ENCODE measurements at regions not wholly inside any gene's neighbourhood (a gene's known extent, or its start where the extent isn't known, plus 50 kb on each side); places are given as distances from the start of the nearest gene placed in this dataset.

DNA sequence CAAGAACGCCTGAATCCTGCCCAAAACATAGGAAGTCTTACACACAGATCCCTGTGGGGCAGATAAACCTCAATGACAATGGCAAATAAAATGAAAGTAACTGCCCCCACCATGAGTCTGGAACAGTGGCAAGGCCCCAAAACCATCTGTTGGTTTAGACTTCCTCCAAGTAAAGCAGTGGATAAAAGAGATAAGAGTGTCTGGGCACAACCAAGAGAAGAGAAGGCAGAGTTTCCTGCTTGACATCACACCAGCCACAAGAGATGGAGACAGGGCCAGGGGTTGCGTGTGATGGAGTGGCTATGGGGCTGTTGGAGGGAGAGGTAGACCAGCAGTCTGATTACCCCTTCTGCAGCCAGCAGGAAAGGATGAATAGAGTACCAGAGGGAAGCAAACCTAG lies 212.1 kb upstream of the POU3F3 start:
- no peaks in the 10 kb centered on the region for H3K9me3 ChIP-seq (ENCODE audit: low read length)
- H3K36me3 ChIP-seq (ENCODE audit: insufficient read depth, low read length), result no peaks in the 10 kb centered on the region

GRCh38 chr2:104648376-104648775 lies 205.5 kb upstream of the POU3F3 start:
- Histone ChIP-seq H3K4me3 (ENCODE audit: low read depth in 1 of 2, low read length in 2 of 2) (no peak overlapping the region), H3K36me3 (ENCODE audit: insufficient read depth, low read length) (no peaks in the 10 kb centered on the region), H3K4me1 (ENCODE audit: insufficient read depth, low read length) (no peaks in the 10 kb centered on the region), H3K27me3 (ENCODE audit: control insufficient read depth in 1 of 2, insufficient read depth in 2 of 2, low read length in 2 of 2) (no peaks in the 10 kb centered on the region), H3K9me3 (ENCODE audit: low read length) (no peaks in the 10 kb centered on the region), H3K27ac (ENCODE audit: low read depth, low read length) (no peak overlapping the region), H3K9ac (ENCODE audit: low read length) (no peak overlapping the region)

More for the DNA sequence above, 212.1 kb upstream of the POU3F3 start:
- no peaks in the 10 kb centered on the region for H3K27me3 ChIP-seq (ENCODE audit: control insufficient read depth in 1 of 2, insufficient read depth in 2 of 2, low read length in 2 of 2)
- no peak overlapping the region for H3K27ac ChIP-seq (ENCODE audit: low read depth, low read length)
- no peak overlapping the region for H3K4me3 ChIP-seq (ENCODE audit: low read depth in 1 of 2, low read length in 2 of 2)
- no peak overlapping the region for H3K9ac ChIP-seq (ENCODE audit: low read length)
- H3K4me1 ChIP-seq (ENCODE audit: insufficient read depth, low read length), result no peaks in the 10 kb centered on the region

DNA sequence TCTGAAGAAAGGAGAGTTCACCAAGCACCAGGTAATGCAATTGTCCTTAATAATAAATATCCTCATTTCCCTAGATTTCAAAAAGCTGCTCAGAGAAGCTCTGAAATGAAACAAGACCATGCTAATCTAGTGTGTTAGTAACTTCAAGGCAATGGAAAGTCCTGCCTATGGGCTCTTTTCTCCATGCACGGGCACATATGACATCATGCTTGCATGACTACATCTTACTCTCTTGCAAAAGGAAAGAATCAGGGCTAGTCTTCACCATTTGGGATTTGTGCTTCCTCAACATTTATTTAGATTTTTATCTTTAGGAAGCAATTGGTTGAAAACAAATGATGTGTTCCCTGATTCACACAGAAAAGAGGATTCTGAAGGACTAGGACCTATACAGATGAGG lies 204.0 kb upstream of the POU3F3 start:
- H3K4me1 ChIP-seq (ENCODE audit: insufficient read depth, low read length), result no peaks in the 10 kb centered on the region
- no peaks in the 10 kb centered on the region for H3K36me3 ChIP-seq (ENCODE audit: insufficient read depth, low read length)
- H3K4me3 ChIP-seq (ENCODE audit: low read depth in 1 of 2, low read length in 2 of 2), result no peak overlapping the region
- H3K9me3 ChIP-seq (ENCODE audit: low read length), result no peaks in the 10 kb centered on the region
- no peaks in the 10 kb centered on the region for H3K27me3 ChIP-seq (ENCODE audit: control insufficient read depth in 1 of 2, insufficient read depth in 2 of 2, low read length in 2 of 2)
- H3K27ac ChIP-seq (ENCODE audit: low read depth, low read length), result no peak overlapping the region
- no peak overlapping the region for H3K9ac ChIP-seq (ENCODE audit: low read length)

- Histone ChIP-seq H3K9ac (ENCODE audit: low read length) (no peak overlapping the region), H3K9me3 (ENCODE audit: low read length) (no peaks in the 10 kb centered on the region), H3K4me3 (ENCODE audit: low read depth in 1 of 2, low read length in 2 of 2) (no peak overlapping the region), H3K27me3 (ENCODE audit: control insufficient read depth in 1 of 2, insufficient read depth in 2 of 2, low read length in 2 of 2) (no peaks in the 10 kb centered on the region), H3K36me3 (ENCODE audit: insufficient read depth, low read length) (no peaks in the 10 kb centered on the region), H3K27ac (ENCODE audit: low read depth, low read length) (no peak overlapping the region), H3K4me1 (ENCODE audit: insufficient read depth, low read length) (no peaks in the 10 kb centered on the region)
Observed at GRCh38 chr2:104650405-104650996, 203.4 kb upstream of the POU3F3 start.

- Histone ChIP-seq H3K27ac (ENCODE audit: low read depth, low read length) (no peak overlapping the region), H3K36me3 (ENCODE audit: insufficient read depth, low read length) (no peaks in the 10 kb centered on the region), H3K4me3 (ENCODE audit: low read depth in 1 of 2, low read length in 2 of 2) (no peak overlapping the region), H3K27me3 (ENCODE audit: control insufficient read depth in 1 of 2, insufficient read depth in 2 of 2, low read length in 2 of 2) (peaks cover 0 to 11% of the 10 kb centered on the region in 2 donors), H3K9me3 (ENCODE audit: low read length) (no peaks in the 10 kb centered on the region), H3K9ac (ENCODE audit: low read length) (no peak overlapping the region), H3K4me1 (ENCODE audit: insufficient read depth, low read length) (no peaks in the 10 kb centered on the region)
Observed at GRCh38 chr2:104654811-104655210, 199.1 kb upstream of the POU3F3 start.

DNA sequence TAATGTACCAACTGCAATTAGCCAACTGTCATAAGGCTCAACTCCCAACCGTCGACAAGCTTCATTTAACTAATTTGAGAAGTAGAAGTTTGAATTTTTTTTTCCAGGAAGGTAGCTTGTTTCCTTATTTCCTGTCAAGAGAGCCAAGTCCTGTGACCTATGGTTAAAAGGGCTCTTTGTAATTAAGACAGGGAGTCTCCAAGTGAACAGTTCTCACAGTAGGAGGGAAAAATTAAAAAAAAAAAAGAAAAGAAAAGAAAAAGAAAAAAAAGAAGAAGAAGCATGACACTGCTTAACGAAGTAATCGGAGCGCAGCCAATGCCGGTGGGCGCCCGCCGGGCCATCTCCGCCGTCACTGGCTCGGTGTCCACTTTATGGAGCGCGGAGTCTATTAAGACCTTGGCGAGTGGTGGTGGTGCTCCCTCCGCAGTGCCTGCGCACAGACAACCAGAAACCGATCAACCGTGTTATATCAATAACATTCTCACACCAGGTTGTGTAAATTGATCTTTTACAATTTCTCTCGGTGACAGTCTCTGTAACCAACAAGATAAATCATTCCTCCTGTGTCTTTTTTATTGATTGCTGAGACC lies 197.2 kb upstream of the POU3F3 start:
- H3K27me3 ChIP-seq (ENCODE audit: control insufficient read depth in 1 of 2, insufficient read depth in 2 of 2, low read length in 2 of 2), result peaks cover 0 to 11% of the 10 kb centered on the region in 2 donors
- H3K4me3 ChIP-seq (ENCODE audit: low read depth in 1 of 2, low read length in 2 of 2), result no peak overlapping the region
- H3K27ac ChIP-seq (ENCODE audit: low read depth, low read length), result no peak overlapping the region
- no peaks in the 10 kb centered on the region for H3K9me3 ChIP-seq (ENCODE audit: low read length)
- no peaks in the 10 kb centered on the region for H3K4me1 ChIP-seq (ENCODE audit: insufficient read depth, low read length)
- no peak overlapping the region for H3K9ac ChIP-seq (ENCODE audit: low read length)
- no peaks in the 10 kb centered on the region for H3K36me3 ChIP-seq (ENCODE audit: insufficient read depth, low read length)

- no peaks in the 10 kb centered on the region for H3K36me3 ChIP-seq (ENCODE audit: insufficient read depth, low read length)
- H3K9me3 ChIP-seq (ENCODE audit: low read length), result no peaks in the 10 kb centered on the region
- H3K9ac ChIP-seq (ENCODE audit: low read length), result no peak overlapping the region
- H3K4me1 ChIP-seq (ENCODE audit: insufficient read depth, low read length), result no peaks in the 10 kb centered on the region
- peaks cover 0 to 11% of the 10 kb centered on the region in 2 donors for H3K27me3 ChIP-seq (ENCODE audit: control insufficient read depth in 1 of 2, insufficient read depth in 2 of 2, low read length in 2 of 2)
- H3K27ac ChIP-seq (ENCODE audit: low read depth, low read length), result no peak overlapping the region
- no peak overlapping the region for H3K4me3 ChIP-seq (ENCODE audit: low read depth in 1 of 2, low read length in 2 of 2)
Observed at GRCh38 chr2:104658144-104658835, 195.6 kb upstream of the POU3F3 start.

DNA sequence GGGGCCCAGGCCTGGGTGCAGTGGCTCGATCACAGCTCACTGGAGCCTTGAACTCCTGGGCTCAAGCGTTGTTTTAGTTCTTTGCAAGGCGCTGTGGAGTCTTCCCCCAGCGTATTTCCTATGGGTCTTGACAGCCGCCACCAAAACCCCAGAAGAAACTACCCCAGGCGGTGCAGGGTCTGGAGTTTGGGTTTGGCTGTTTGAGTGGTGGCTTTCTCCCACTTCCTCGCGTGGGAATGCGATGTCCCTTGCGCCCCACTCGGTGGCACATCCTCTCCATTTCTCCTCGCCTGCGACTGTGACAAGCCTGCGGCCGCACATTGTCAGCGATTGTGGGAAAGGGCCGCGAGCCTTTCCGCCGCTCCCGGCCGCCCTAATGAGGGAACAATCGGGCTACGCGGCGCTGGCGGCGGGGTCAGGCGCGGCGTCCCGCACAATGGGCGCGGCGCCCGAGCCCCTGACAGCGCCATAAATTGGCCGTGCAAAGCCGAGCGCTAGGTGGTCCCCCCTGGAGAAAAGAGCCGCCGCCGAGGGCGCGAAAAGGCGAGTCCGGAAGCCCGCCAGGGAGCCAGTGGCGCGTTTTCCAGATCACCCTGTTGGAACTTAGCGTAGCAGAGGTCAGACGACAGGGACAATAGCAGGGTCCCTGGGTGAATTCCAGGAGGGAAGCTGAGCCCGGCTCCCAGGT lies 194.9 kb upstream of the POU3F3 start:
- no peaks in the 10 kb centered on the region for H3K4me1 ChIP-seq (ENCODE audit: insufficient read depth, low read length)
- H3K4me3 ChIP-seq (ENCODE audit: low read depth in 1 of 2, low read length in 2 of 2), result no peak overlapping the region
- H3K9me3 ChIP-seq (ENCODE audit: low read length), result no peaks in the 10 kb centered on the region
- H3K27ac ChIP-seq (ENCODE audit: low read depth, low read length), result no peak overlapping the region
- H3K27me3 ChIP-seq (ENCODE audit: control insufficient read depth in 1 of 2, insufficient read depth in 2 of 2, low read length in 2 of 2), result peaks cover 0 to 11% of the 10 kb centered on the region in 2 donors
- H3K36me3 ChIP-seq (ENCODE audit: insufficient read depth, low read length), result no peaks in the 10 kb centered on the region
- H3K9ac ChIP-seq (ENCODE audit: low read length), result no peak overlapping the region

DNA sequence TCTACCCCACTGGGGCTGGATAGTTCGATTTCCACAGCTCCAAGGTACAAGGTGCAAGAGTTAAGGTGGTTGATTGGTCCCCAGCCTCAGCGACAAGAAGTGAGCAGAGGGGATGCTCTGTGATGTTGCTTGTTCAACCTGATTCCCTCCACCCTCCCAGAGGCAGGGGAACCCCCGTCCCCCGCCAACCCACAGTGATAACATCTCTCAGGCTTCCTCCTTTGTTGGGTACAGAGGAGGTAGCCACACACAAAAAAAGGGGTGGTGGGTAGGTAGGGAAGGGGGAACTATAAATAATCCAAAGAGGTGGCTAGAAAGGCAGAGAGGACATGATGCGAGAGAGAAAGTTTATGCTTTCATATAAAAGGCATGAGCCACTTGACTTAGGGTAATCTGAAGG lies 192.9 kb upstream of the POU3F3 start:
- Histone ChIP-seq H3K9ac (ENCODE audit: low read length) (no peak overlapping the region), H3K27me3 (ENCODE audit: control insufficient read depth in 1 of 2, insufficient read depth in 2 of 2, low read length in 2 of 2) (peaks cover 0 to 11% of the 10 kb centered on the region in 2 donors), H3K27ac (ENCODE audit: low read depth, low read length) (no peak overlapping the region), H3K4me1 (ENCODE audit: insufficient read depth, low read length) (no peaks in the 10 kb centered on the region), H3K36me3 (ENCODE audit: insufficient read depth, low read length) (no peaks in the 10 kb centered on the region), H3K4me3 (ENCODE audit: low read depth in 1 of 2, low read length in 2 of 2) (no peak overlapping the region), H3K9me3 (ENCODE audit: low read length) (no peaks in the 10 kb centered on the region)

GRCh38 chr2:104664672-104665071 lies 189.2 kb upstream of the POU3F3 start:
- Histone ChIP-seq H3K36me3 (ENCODE audit: insufficient read depth, low read length) (no peaks in the 10 kb centered on the region), H3K4me1 (ENCODE audit: insufficient read depth, low read length) (no peaks in the 10 kb centered on the region), H3K4me3 (ENCODE audit: low read depth in 1 of 2, low read length in 2 of 2) (no peak overlapping the region), H3K9ac (ENCODE audit: low read length) (no peak overlapping the region), H3K27me3 (ENCODE audit: control insufficient read depth in 1 of 2, insufficient read depth in 2 of 2, low read length in 2 of 2) (no peaks in the 10 kb centered on the region), H3K27ac (ENCODE audit: low read depth, low read length) (no peak overlapping the region), H3K9me3 (ENCODE audit: low read length) (no peaks in the 10 kb centered on the region)

DNA sequence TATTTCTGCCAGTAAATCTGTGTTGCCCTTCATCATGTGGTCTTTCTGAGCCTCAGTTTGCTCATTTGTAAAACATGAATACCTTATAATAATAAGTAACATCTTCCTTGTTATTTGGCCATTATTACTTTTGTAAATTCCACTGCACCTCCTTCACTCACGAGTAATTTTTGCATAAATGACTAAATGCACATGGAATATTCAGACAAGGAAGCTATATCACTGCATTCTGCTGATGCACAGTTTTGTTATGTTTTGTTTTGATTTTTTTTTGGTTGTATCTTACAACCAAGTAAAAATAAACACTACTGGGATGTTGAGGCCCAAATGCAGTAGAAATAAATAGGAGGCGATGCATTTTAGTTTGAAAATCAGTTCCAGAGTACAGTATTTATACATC lies 185.3 kb upstream of the POU3F3 start:
- Histone ChIP-seq H3K4me1 (ENCODE audit: insufficient read depth, low read length) (no peaks in the 10 kb centered on the region), H3K27me3 (ENCODE audit: control insufficient read depth in 1 of 2, insufficient read depth in 2 of 2, low read length in 2 of 2) (no peaks in the 10 kb centered on the region), H3K9me3 (ENCODE audit: low read length) (no peaks in the 10 kb centered on the region), H3K9ac (ENCODE audit: low read length) (no peak overlapping the region), H3K27ac (ENCODE audit: low read depth, low read length) (no peak overlapping the region), H3K4me3 (ENCODE audit: low read depth in 1 of 2, low read length in 2 of 2) (no peak overlapping the region), H3K36me3 (ENCODE audit: insufficient read depth, low read length) (no peaks in the 10 kb centered on the region)
